ENCODE measurements at regions not wholly inside any gene's neighbourhood (a gene's known extent, or its start where the extent isn't known, plus 50 kb on each side); places are given as distances from the start of the nearest gene placed in this dataset.
A peak's percentile ranks its signal among the peaks of the same experiment; 100 is the strongest.

- Histone ChIP-seq H3K4me1 (no peaks in the 10 kb centered on the region), H3K36me3 (no peaks in the 10 kb centered on the region), H3K27me3 (no peaks in the 10 kb centered on the region), H3K27ac (no peak overlapping the region), H3K4me3 (no peak overlapping the region), H3K9me3 (no peaks in the 10 kb centered on the region)
- TF ChIP-seq, protein P1, sequence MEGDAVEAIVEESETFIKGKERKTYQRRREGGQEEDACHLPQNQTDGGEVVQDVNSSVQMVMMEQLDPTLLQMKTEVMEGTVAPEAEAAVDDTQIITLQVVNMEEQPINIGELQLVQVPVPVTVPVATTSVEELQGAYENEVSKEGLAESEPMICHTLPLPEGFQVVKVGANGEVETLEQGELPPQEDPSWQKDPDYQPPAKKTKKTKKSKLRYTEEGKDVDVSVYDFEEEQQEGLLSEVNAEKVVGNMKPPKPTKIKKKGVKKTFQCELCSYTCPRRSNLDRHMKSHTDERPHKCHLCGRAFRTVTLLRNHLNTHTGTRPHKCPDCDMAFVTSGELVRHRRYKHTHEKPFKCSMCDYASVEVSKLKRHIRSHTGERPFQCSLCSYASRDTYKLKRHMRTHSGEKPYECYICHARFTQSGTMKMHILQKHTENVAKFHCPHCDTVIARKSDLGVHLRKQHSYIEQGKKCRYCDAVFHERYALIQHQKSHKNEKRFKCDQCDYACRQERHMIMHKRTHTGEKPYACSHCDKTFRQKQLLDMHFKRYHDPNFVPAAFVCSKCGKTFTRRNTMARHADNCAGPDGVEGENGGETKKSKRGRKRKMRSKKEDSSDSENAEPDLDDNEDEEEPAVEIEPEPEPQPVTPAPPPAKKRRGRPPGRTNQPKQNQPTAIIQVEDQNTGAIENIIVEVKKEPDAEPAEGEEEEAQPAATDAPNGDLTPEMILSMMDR (IDR thresholded peaks at IDR 0.05) = no peak
- no peak for TF ChIP-seq POLR2A (IDR thresholded peaks at IDR 0.05)
- no peak for DNase-seq
These were observed 296.9 kb upstream of the RUNX1 start for GRCh38 chr21:35345954-35346353.

- Histone ChIP-seq H3K9me3 (no peaks in the 10 kb centered on the region), H3K4me3 (no peak overlapping the region), H3K27me3 (no peaks in the 10 kb centered on the region), H3K36me3 (no peaks in the 10 kb centered on the region), H3K4me1 (no peaks in the 10 kb centered on the region), H3K27ac (no peak overlapping the region)
- no peak for TF ChIP-seq POLR2A (IDR thresholded peaks at IDR 0.05)
- TF ChIP-seq, protein P1 (IDR thresholded peaks at IDR 0.05) = no peak
- no peak for DNase-seq
These were observed 295.5 kb upstream of the RUNX1 start for GRCh38 chr21:35344582-35344981.

DNA sequence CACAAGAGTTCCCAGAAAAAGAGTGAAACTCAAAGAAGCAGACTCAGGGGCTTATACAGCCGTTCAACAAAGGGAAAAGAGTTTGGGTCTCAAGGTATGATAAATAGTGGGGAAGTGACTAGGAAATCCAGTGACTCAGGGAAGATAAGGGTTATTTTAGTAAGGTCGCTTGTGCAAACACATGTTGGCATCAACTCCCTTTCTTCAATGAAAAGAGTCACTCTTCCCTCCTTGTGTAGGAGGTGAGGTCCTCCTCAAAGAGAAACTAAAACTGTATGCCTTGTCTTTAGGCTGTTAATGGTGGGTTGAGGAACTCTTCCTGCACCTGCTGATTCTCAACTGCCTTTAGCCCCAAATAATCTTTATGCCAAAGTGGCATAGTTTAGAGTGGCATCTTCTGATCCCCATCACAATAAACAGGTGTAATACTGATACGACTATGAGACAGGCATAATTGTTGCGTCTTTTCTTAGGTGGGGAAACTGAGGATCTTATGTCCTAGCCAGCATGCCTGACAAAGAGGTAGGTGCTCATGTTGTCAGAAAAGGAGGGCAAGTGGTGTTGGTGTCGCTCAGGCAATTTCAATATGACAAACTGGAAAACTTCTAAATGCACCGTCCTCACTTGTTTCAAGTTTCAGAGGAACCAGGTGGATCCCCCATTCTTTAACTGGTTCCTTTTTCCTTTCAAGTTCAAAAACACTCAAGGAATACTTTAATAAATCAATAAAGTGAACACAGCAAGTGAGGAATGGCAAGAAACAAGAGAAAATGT lies 294.1 kb upstream of the RUNX1 start:
- Histone ChIP-seq H3K27ac (no peak overlapping the region), H3K36me3 (no peaks in the 10 kb centered on the region), H3K27me3 (no peaks in the 10 kb centered on the region), H3K4me3 (no peak overlapping the region), H3K4me1 (no peaks in the 10 kb centered on the region), H3K9me3 (no peaks in the 10 kb centered on the region)
- no peak for DNase-seq
- TF ChIP-seq, protein P1 (IDR thresholded peaks at IDR 0.05) = no peak
- TF ChIP-seq POLR2A (IDR thresholded peaks at IDR 0.05) = no peak

DNA sequence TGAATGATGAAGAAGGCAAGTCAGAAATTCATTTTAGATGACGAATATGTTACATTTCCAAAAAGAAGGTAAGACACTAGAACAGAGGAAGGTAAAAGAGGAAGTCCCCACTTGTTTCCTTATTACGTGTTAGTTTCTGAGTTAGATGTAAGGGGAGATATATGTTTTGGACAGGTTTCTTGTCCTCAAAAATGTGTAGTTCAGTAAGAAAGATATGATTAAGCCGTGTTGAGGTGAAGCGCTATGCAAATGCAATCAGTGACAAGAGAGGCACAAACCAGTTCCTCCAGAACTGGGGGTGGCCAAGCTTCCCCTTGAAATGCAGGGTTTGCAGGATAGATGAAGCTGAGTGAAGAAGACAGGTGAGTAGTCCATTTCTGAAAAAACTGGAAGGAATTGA lies 293.3 kb upstream of the RUNX1 start:
- TF ChIP-seq, protein P1 (IDR thresholded peaks at IDR 0.05) = no peak
- TF ChIP-seq POLR2A (IDR thresholded peaks at IDR 0.05) = no peak
- H3K4me3 ChIP-seq = no peak overlapping the region
- no peaks in the 10 kb centered on the region for H3K9me3 ChIP-seq
- no peaks in the 10 kb centered on the region for H3K27me3 ChIP-seq
- no peak for DNase-seq
- H3K36me3 ChIP-seq = no peaks in the 10 kb centered on the region
- no peak overlapping the region for H3K27ac ChIP-seq
- no peaks in the 10 kb centered on the region for H3K4me1 ChIP-seq

DNA sequence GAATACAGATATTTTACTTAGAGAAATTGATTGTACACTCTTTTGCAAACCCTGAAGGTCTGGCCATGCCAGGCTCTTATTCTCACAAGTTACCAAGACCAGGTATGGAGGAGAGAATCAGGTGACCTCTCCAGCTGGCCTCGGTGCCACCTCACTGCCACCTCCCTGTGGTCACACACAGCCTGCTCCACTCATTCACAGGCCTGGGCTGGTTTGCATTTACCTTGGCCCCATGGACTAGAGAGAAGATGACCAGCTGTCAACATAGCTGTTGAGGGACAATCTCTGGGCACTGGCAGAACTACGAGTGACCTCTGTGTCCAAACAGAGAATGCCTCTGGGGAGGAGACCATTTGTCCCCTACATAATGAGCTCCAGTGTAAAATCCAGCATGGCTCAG lies 291.2 kb upstream of the RUNX1 start:
- Histone ChIP-seq H3K4me3 (no peak overlapping the region), H3K27me3 (no peaks in the 10 kb centered on the region), H3K9me3 (no peaks in the 10 kb centered on the region), H3K36me3 (no peaks in the 10 kb centered on the region), H3K4me1 (no peaks in the 10 kb centered on the region), H3K27ac (no peak overlapping the region)
- DNase-seq = peak in 2 of 3 donors; percentile 50 to 56
- TF ChIP-seq POLR2A (IDR thresholded peaks at IDR 0.05) = no peak
- TF ChIP-seq, protein P1 (IDR thresholded peaks at IDR 0.05) = peak in 3 of 6 experiments; percentile 25 to 32 (median 31)
